ENCODE measurements at regions not wholly inside any gene's neighbourhood (a gene's known extent, or its start where the extent isn't known, plus 50 kb on each side); places are given as distances from the start of the nearest gene placed in this dataset.

DNA sequence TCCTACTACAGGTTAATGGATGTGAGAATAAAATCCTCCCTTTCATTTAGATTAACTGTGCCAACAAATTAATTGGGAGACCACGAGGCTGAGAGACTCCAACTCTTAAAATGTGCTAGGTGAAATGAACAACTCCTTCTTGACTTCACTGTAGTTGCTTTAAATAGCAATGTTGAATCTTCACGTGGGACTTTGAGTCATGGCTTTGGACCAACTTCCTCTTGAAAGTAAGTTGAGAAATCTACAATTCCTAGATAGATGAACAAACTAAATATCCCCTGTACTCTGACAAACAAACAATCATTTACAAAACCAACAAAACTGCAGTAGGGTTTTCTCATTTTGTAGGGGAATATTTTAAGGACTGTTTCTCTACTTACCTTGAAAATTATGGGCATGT is 291.9 kb upstream of the SPRED2 start:
- TF ChIP-seq, protein P1, sequence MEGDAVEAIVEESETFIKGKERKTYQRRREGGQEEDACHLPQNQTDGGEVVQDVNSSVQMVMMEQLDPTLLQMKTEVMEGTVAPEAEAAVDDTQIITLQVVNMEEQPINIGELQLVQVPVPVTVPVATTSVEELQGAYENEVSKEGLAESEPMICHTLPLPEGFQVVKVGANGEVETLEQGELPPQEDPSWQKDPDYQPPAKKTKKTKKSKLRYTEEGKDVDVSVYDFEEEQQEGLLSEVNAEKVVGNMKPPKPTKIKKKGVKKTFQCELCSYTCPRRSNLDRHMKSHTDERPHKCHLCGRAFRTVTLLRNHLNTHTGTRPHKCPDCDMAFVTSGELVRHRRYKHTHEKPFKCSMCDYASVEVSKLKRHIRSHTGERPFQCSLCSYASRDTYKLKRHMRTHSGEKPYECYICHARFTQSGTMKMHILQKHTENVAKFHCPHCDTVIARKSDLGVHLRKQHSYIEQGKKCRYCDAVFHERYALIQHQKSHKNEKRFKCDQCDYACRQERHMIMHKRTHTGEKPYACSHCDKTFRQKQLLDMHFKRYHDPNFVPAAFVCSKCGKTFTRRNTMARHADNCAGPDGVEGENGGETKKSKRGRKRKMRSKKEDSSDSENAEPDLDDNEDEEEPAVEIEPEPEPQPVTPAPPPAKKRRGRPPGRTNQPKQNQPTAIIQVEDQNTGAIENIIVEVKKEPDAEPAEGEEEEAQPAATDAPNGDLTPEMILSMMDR (IDR thresholded peaks at IDR 0.05; ENCODE audit: borderline replicate concordance, extremely low read depth, low read length, poor library complexity, severe bottlenecking) = no peak
- no peak for TF ChIP-seq EZH2 (IDR thresholded peaks at IDR 0.05; ENCODE audit: borderline replicate concordance, low read depth, low read length, severe bottlenecking)
